ENCODE measurements at regions not wholly inside any gene's neighbourhood (a gene's known extent, or its start where the extent isn't known, plus 50 kb on each side); places are given as distances from the start of the nearest gene placed in this dataset.

- no peak for DNase-seq
These were observed 1505.2 kb upstream of the CDH9 start for GRCh38 chr5:28543473-28544098.

GRCh38 chr5:28542987-28543386 lies 1504.6 kb upstream of the CDH9 start:
- peak; percentile 29 for DNase-seq

GRCh38 chr5:28523888-28524635 lies 1485.7 kb upstream of the CDH9 start:
- DNase-seq, result peak; percentile 14

GRCh38 chr5:28523416-28523815 lies 1485.0 kb upstream of the CDH9 start:
- DNase-seq, result no peak

GRCh38 chr5:28517691-28518090 lies 1479.3 kb upstream of the CDH9 start:
- DNase-seq, result no peak

- no peak for DNase-seq
These were observed 1478.3 kb upstream of the CDH9 start for GRCh38 chr5:28516722-28517121.

GRCh38 chr5:28512648-28513047 lies 1474.3 kb upstream of the CDH9 start:
- DNase-seq, result peak; percentile 91

GRCh38 chr5:28505121-28505520 lies 1466.7 kb upstream of the CDH9 start:
- no peak for DNase-seq

GRCh38 chr5:28500511-28500910 lies 1462.1 kb upstream of the CDH9 start:
- DNase-seq, result no peak

GRCh38 chr5:28499766-28500290 lies 1461.4 kb upstream of the CDH9 start:
- no peak for DNase-seq

- no peak for DNase-seq
These were observed 1457.5 kb upstream of the CDH9 start for GRCh38 chr5:28495876-28496275.

- DNase-seq, result no peak
These were observed 1455.1 kb upstream of the CDH9 start for GRCh38 chr5:28493456-28493855.

- no peak for DNase-seq
These were observed 1450.4 kb upstream of the CDH9 start for GRCh38 chr5:28488752-28489151.

GRCh38 chr5:28483327-28484025 lies 1445.1 kb upstream of the CDH9 start:
- no peak for DNase-seq

- DNase-seq, result no peak
These were observed 1435.2 kb upstream of the CDH9 start for GRCh38 chr5:28473531-28474107.

GRCh38 chr5:28468166-28468565 lies 1429.8 kb upstream of the CDH9 start:
- DNase-seq, result peak; percentile 95

- DNase-seq, result no peak
These were observed 1425.3 kb upstream of the CDH9 start for GRCh38 chr5:28463728-28464127.

GRCh38 chr5:28451483-28451882 lies 1413.1 kb upstream of the CDH9 start:
- DNase-seq, result no peak

- no peak for DNase-seq
These were observed 1412.6 kb upstream of the CDH9 start for GRCh38 chr5:28450997-28451396.

GRCh38 chr5:28448791-28449190 lies 1410.4 kb upstream of the CDH9 start:
- DNase-seq, result no peak

GRCh38 chr5:28430565-28431178 lies 1392.3 kb upstream of the CDH9 start:
- no peak for DNase-seq

- no peak for DNase-seq
These were observed 1382.8 kb upstream of the CDH9 start for GRCh38 chr5:28421141-28421540.

All from MV-4-11 (cell line).